ENCODE measurements at regions not wholly inside any gene's neighbourhood (a gene's known extent, or its start where the extent isn't known, plus 50 kb on each side); places are given as distances from the start of the nearest gene placed in this dataset.
"Not testable (repeated sequence)": the region's sequence is repeated elsewhere in the genome, so short reads cannot be mapped to it uniquely, and the experiment has no call there.

DNA sequence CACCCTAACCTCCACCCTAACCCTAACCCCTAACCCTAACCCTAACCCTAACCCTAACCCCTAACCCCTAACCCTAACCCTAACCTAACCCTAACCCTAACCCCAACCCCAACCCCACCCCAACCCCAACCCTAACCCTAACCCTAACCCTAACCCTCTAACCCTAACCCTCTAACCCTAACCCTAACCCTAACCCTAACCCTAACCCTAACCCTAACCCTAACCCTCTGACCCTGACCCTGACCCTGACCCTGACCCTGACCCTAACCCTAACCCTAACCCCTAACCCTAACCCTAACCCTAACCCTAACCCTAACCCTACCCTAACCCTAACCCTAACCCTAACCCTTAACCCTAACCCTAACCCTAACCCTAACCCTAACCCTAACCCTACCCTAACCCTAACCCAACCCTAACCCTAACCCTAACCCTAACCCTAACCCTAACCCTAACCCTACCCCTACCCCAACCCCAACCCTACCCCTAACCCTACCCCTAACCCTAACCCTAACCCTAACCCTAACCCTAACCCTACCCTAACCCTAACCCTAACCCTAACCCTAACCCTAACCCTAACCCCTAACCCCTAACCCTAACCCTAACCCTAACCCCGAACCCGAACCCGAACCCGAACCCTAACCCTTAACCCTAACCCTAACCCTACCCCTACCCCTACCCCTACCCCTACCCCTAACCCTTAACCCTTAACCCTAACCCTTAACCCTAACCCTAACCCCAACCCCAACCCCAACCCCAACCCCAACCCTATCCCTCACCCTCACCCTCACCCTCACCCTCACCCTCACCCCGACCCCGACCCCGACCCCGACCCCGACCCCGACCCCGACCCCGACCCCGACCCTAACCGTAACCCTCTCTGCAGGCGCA, 186.2 kb upstream of the CHL1 start:
- H3K4me1 ChIP-seq (ENCODE audit: control insufficient read depth, insufficient read depth, low read length); H3K9ac ChIP-seq (ENCODE audit: low read depth, low read length); H3K4me3 ChIP-seq (ENCODE audit: low read depth, low read length); H3K9me3 ChIP-seq (ENCODE audit: control insufficient read depth, insufficient read depth, low read length); H3K36me3 ChIP-seq (ENCODE audit: control insufficient read depth, insufficient read depth, low read length); H3K27me3 ChIP-seq (ENCODE audit: control insufficient read depth, insufficient read depth, low read length); H3K27ac ChIP-seq (ENCODE audit: low read depth, low read length): not testable (repeated sequence)

DNA sequence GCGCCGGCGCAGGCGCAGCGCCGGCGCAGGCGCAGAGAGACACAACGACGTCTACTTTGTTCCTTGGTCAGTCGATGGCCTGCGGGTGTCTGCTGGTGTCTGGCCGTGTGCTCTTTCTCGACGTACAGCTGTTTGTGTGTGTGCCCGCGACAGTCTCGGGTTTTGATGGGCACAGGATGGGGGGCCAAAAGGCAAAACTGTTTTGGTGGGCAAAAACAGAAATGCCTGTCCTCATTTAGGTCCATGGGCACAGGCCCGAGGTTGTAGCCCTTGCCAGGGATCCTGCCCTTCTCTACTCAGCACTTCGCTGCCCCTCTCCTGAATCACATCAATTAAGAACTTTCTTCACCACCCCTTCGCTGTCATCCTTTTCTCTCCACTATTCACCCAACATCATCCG, 184.8 kb upstream of the CHL1 start:
- no peaks in the 10 kb centered on the region for H3K4me1 ChIP-seq (ENCODE audit: control insufficient read depth, insufficient read depth, low read length)
- H3K27me3 ChIP-seq (ENCODE audit: control insufficient read depth, insufficient read depth, low read length) = no peaks in the 10 kb centered on the region
- no peak overlapping the region for H3K27ac ChIP-seq (ENCODE audit: low read depth, low read length)
- H3K36me3 ChIP-seq (ENCODE audit: control insufficient read depth, insufficient read depth, low read length) = no peaks in the 10 kb centered on the region
- no peaks in the 10 kb centered on the region for H3K9me3 ChIP-seq (ENCODE audit: control insufficient read depth, insufficient read depth, low read length)
- no peak overlapping the region for H3K9ac ChIP-seq (ENCODE audit: low read depth, low read length)
- H3K4me3 ChIP-seq (ENCODE audit: low read depth, low read length) = 0 out of 2 replicates have a peak overlapping the region, but pooled peaks have one; percentile 32

DNA sequence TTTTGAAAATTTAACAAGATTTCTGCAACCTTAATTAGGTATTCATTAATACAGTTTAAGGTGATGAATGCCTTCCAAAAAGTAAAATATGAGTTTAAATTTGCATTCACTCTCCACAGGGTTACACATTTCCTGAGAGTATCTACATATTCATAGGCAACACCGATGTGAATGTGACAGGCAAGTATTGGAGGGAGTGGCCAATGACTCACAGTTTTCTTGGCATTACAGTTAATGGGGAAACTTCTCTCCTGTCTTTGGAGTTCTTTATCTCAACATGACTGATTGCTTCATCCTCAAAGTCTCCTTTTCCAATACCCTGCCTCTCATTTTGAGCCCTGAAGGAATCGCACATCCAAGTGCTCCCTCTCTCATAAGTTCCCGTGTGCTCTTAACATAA, 181.9 kb upstream of the CHL1 start:
- H3K4me3 ChIP-seq (ENCODE audit: low read depth, low read length) = no peak overlapping the region
- no peaks in the 10 kb centered on the region for H3K27me3 ChIP-seq (ENCODE audit: control insufficient read depth, insufficient read depth, low read length)
- no peaks in the 10 kb centered on the region for H3K4me1 ChIP-seq (ENCODE audit: control insufficient read depth, insufficient read depth, low read length)

DNA sequence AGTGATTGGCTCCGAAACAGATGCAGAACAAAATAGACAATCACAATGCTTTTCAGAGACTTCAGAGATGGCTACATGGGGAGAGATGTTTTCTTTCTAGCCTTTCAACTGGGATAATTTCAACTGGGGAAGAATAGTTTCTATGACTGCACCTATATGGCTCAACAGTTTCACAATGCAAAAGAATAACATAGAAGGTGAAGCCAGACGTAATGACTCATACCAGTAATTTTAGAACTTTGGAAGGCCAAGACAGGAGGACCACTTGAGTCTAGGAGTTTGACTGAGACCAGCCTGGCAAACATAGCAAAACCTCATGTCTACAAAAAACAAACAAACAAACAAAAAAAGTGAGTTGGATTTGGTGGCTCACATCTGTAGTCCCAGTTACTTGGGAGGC, 180.2 kb upstream of the CHL1 start:
- H3K4me1 ChIP-seq (ENCODE audit: control insufficient read depth, insufficient read depth, low read length) = no peaks in the 10 kb centered on the region
- no peak overlapping the region for H3K27ac ChIP-seq (ENCODE audit: low read depth, low read length)
- H3K9ac ChIP-seq (ENCODE audit: low read depth, low read length) = no peak overlapping the region
- H3K9me3 ChIP-seq (ENCODE audit: control insufficient read depth, insufficient read depth, low read length) = no peaks in the 10 kb centered on the region
- H3K4me3 ChIP-seq (ENCODE audit: low read depth, low read length) = no peak overlapping the region
- H3K27me3 ChIP-seq (ENCODE audit: control insufficient read depth, insufficient read depth, low read length) = no peaks in the 10 kb centered on the region
- H3K36me3 ChIP-seq (ENCODE audit: control insufficient read depth, insufficient read depth, low read length) = no peaks in the 10 kb centered on the region

More for the DNA sequence above, 181.9 kb upstream of the CHL1 start:
- Histone ChIP-seq H3K9ac (ENCODE audit: low read depth, low read length) (no peak overlapping the region), H3K36me3 (ENCODE audit: control insufficient read depth, insufficient read depth, low read length) (no peaks in the 10 kb centered on the region), H3K27ac (ENCODE audit: low read depth, low read length) (no peak overlapping the region), H3K9me3 (ENCODE audit: control insufficient read depth, insufficient read depth, low read length) (no peaks in the 10 kb centered on the region)

DNA sequence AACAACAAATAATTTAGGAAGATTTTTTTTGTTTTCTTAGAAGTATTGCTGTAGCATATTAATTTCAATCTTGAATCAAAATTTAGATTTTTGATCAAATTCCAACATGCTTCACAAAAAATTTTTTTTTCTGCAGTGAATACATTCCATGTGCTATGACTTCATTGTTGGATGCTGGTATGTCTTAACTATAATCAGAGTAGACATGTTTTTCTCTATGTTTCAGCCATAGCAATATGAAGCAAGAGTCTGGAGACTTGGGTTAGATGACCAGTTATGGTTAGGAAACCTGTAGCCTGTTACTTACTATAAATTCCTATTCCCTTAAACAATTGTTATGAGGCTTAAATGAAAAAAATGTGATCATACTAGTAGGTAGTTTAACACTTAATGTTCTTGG, 176.1 kb upstream of the CHL1 start:
- H3K4me3 ChIP-seq (ENCODE audit: low read depth, low read length) = no peak overlapping the region
- H3K27me3 ChIP-seq (ENCODE audit: control insufficient read depth, insufficient read depth, low read length) = no peaks in the 10 kb centered on the region
- H3K36me3 ChIP-seq (ENCODE audit: control insufficient read depth, insufficient read depth, low read length) = no peaks in the 10 kb centered on the region
- no peaks in the 10 kb centered on the region for H3K4me1 ChIP-seq (ENCODE audit: control insufficient read depth, insufficient read depth, low read length)
- H3K9ac ChIP-seq (ENCODE audit: low read depth, low read length) = no peak overlapping the region
- H3K9me3 ChIP-seq (ENCODE audit: control insufficient read depth, insufficient read depth, low read length) = no peaks in the 10 kb centered on the region
- H3K27ac ChIP-seq (ENCODE audit: low read depth, low read length) = no peak overlapping the region

DNA sequence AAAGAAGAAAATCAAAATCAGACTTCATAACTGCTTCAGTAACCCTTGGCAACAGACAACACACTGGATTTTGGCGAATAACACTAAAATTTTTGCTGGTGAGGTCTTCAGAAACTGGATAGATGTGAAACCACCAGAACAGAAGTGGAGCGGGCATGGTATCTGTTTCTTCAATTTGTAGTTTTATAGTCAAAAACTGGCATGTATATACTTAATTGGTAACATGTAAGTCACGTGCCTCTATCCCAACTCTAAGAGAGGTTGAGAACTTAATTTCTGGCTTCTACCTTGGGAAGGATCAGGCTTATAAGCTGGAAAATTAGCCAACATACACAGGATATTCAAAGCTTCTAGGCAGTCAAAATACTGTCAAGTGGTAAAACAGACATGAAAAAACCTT, 172.6 kb upstream of the CHL1 start:
- Histone ChIP-seq H3K4me3 (ENCODE audit: low read depth, low read length) (no peak overlapping the region), H3K27ac (ENCODE audit: low read depth, low read length) (no peak overlapping the region), H3K36me3 (ENCODE audit: control insufficient read depth, insufficient read depth, low read length) (no peaks in the 10 kb centered on the region), H3K9me3 (ENCODE audit: control insufficient read depth, insufficient read depth, low read length) (no peaks in the 10 kb centered on the region), H3K27me3 (ENCODE audit: control insufficient read depth, insufficient read depth, low read length) (no peaks in the 10 kb centered on the region), H3K4me1 (ENCODE audit: control insufficient read depth, insufficient read depth, low read length) (no peaks in the 10 kb centered on the region), H3K9ac (ENCODE audit: low read depth, low read length) (no peak overlapping the region)

DNA sequence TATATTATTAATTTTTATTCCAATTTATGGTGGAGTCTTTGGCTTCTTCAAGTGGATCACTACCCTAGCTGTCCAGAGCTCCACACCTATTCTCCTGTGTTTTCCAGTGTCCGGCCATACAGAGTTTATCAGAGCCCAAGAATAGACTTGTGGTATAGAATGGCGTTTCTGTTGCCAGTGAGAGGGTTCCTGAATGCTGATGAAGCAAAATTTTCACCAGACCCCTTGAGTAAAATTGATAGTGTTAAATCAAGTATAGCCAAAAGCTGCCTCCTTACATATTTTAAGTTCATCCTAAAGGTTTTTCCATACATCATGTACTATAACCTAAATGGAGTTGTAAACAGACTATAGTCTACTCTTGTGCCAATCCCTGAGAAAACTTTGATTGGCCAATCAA, 171.5 kb upstream of the CHL1 start:
- no peaks in the 10 kb centered on the region for H3K4me1 ChIP-seq (ENCODE audit: control insufficient read depth, insufficient read depth, low read length)
- H3K9ac ChIP-seq (ENCODE audit: low read depth, low read length) = no peak overlapping the region
- no peaks in the 10 kb centered on the region for H3K9me3 ChIP-seq (ENCODE audit: control insufficient read depth, insufficient read depth, low read length)
- H3K4me3 ChIP-seq (ENCODE audit: low read depth, low read length) = no peak overlapping the region
- H3K27me3 ChIP-seq (ENCODE audit: control insufficient read depth, insufficient read depth, low read length) = no peaks in the 10 kb centered on the region
- no peaks in the 10 kb centered on the region for H3K36me3 ChIP-seq (ENCODE audit: control insufficient read depth, insufficient read depth, low read length)
- H3K27ac ChIP-seq (ENCODE audit: low read depth, low read length) = no peak overlapping the region

DNA sequence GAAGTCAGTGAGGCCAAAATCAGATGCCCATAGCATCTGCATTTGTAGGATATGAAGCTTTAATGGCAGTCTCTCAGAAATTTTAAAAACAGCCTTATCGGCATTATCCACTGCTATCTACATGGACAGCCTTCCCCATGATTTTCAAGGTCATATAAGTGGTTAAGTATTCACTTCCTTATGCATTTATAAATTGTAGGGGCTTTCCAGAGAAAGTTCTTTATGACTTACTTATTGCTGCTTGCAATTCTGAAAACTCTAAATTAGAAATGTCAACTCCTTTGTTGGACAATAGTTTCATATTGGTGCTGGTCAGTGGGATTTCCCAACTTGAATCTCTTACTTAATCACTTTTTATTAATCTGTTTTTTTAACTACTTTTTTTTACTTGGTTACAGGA, 160.6 kb upstream of the CHL1 start:
- not testable (repeated sequence) for H3K27me3 ChIP-seq (ENCODE audit: control insufficient read depth, insufficient read depth, low read length); H3K4me3 ChIP-seq (ENCODE audit: low read depth, low read length); H3K27ac ChIP-seq (ENCODE audit: low read depth, low read length); H3K9me3 ChIP-seq (ENCODE audit: control insufficient read depth, insufficient read depth, low read length); H3K4me1 ChIP-seq (ENCODE audit: control insufficient read depth, insufficient read depth, low read length); H3K36me3 ChIP-seq (ENCODE audit: control insufficient read depth, insufficient read depth, low read length); H3K9ac ChIP-seq (ENCODE audit: low read depth, low read length)

DNA sequence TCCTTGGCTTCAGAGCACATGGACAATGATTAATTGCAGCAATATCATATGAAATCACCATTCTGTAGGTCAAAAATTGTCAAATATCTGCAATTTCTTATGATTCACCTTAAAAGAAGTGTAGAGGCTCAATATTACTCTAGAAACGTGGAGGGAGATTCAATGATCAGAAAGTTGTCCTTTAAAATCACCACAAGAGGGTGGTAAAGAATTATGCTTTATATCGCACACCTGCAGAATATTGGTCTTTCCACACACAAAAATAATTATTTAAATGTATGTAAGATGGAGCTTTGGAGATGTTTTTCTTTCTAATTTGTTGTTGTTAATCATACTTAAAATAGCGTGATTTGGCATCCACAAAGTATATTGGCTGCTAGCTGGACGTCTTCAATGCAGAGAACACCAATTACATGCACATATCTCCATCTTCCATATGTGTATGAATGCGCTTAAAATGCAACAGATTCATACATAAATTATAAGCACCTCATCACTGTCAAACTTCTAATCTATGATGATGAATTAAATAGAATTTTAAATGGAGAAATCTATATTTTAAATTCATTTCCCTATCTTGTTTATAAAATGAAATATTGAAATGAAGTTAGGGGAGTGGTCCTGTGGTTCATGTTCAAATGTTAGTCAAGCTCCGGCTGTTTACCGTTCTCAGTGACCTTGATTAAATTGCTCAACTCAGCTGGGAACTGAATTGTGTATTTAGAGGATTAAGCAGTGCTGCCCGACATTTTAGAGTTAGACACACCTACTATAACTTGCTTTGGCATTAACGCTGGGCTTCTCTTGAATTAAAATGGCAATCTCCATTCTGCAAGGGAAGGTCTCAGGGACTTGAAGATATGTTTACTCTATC, 153.5 kb upstream of the CHL1 start:
- H3K27ac ChIP-seq (ENCODE audit: low read depth, low read length); H3K9ac ChIP-seq (ENCODE audit: low read depth, low read length); H3K4me3 ChIP-seq (ENCODE audit: low read depth, low read length); H3K27me3 ChIP-seq (ENCODE audit: control insufficient read depth, insufficient read depth, low read length); H3K9me3 ChIP-seq (ENCODE audit: control insufficient read depth, insufficient read depth, low read length); H3K4me1 ChIP-seq (ENCODE audit: control insufficient read depth, insufficient read depth, low read length); H3K36me3 ChIP-seq (ENCODE audit: control insufficient read depth, insufficient read depth, low read length): not testable (repeated sequence)

DNA sequence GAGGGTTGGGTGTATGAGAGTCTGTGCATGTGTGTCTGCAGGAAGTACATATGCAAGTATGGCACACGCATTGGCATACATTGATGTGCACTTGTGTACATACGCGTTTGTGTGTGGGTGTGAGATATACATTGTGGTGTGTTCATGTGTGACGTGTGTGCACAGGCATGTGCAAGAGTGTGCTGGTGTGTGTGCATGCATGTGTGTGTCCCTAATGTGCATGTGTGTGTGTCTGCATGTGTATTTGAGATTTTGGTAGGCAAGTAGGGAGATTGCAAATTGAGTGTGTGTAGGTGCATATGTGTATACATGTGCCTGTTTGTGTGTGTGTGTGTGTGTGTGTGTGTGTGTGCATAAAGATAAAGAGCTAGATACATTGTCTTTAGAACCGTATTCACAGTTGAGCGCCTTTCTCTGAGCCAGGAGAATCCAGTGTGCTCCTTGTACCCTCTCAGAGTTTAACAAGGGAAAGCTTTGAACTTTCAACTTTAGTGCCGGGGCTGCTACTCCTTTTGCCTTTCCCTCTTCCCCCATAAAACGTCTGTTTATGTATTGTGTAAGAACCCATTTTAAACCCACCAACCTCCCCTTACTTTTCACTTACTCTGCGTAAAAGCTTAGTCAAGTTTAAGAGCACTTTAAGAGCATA, 152.4 kb upstream of the CHL1 start:
- Histone ChIP-seq H3K4me3 (ENCODE audit: low read depth, low read length) (no peak overlapping the region), H3K27ac (ENCODE audit: low read depth, low read length) (no peak overlapping the region), H3K4me1 (ENCODE audit: control insufficient read depth, insufficient read depth, low read length) (no peaks in the 10 kb centered on the region), H3K9me3 (ENCODE audit: control insufficient read depth, insufficient read depth, low read length) (no peaks in the 10 kb centered on the region), H3K27me3 (ENCODE audit: control insufficient read depth, insufficient read depth, low read length) (no peaks in the 10 kb centered on the region), H3K36me3 (ENCODE audit: control insufficient read depth, insufficient read depth, low read length) (no peaks in the 10 kb centered on the region), H3K9ac (ENCODE audit: low read depth, low read length) (no peak overlapping the region)

DNA sequence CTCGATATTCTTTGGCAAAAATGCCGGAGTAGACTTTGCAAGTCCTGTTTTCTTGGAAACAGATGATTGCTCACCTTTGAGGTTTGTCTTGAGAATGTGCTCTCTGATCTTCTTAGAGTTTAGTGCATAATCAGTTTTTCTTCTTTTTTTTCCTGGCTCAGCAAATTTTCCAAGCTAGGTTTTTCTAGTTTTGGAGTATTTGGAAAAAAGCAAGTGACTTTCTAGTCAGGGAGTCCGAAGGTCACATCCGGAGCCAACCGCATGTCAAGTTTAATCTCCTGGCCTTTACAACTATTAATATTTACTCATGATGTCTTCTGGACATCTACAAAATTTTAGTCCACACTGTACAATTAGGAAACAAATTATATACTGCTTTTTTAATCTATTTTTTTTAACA, 151.6 kb upstream of the CHL1 start:
- H3K4me1 ChIP-seq (ENCODE audit: control insufficient read depth, insufficient read depth, low read length); H3K27me3 ChIP-seq (ENCODE audit: control insufficient read depth, insufficient read depth, low read length); H3K27ac ChIP-seq (ENCODE audit: low read depth, low read length); H3K36me3 ChIP-seq (ENCODE audit: control insufficient read depth, insufficient read depth, low read length); H3K4me3 ChIP-seq (ENCODE audit: low read depth, low read length); H3K9ac ChIP-seq (ENCODE audit: low read depth, low read length); H3K9me3 ChIP-seq (ENCODE audit: control insufficient read depth, insufficient read depth, low read length): not testable (repeated sequence)

Measured in HUES48 (cell line).